SK-N-SH (cell line): ENCODE measurements at regions not wholly inside any gene's neighbourhood (a gene's known extent, or its start where the extent isn't known, plus 50 kb on each side); places are given as distances from the start of the nearest gene placed in this dataset.

ENCODE experiments used
- CTCF ChIA-PET: fragments of 300-600, 350-600 bp; formaldehyde crosslinking; extraction: SDS; loops from one replicate; lab custom pipeline; 2021; lab: Yijun Ruan, JAX
- POLR2A ChIA-PET: fragments of 350-600 bp; sonication (Branson Sonifier 250); formaldehyde crosslinking; extraction: SDS; loops from one replicate; lab custom pipeline; 2020; ENCODE audit warnings: antibody characterized with exemption, inconsistent platforms; lab: Yijun Ruan, JAX
- DNase-seq: peaks from one replicate; pipeline ENCODE4 v3.0.0; 2012
- H2AFZ ChIP-seq: fragments of 200-600 bp; sonication (generic); 2 replicates; pipeline ENCODE4 v1.8.1; 2016; ENCODE audit warnings: antibody characterized with exemption, mild to moderate bottlenecking, low read depth
- H3F3A ChIP-seq: fragments of 200-600 bp; sonication (generic); replicated peaks from 2 replicates; pipeline ENCODE3; 2016; ENCODE audit warnings: antibody characterized with exemption, mild to moderate bottlenecking; ENCODE audit not compliant: insufficient read depth
- H3K27ac ChIP-seq, 2 experiments: fragments of 200-500 bp in 1 of 2; fragments of 200-600 bp in 1 of 2; sonication (Bioruptor generic) in 1 of 2; sonication (generic), shearing (Covaris generic) in 1 of 2; 2 replicates each; pipeline versions ENCODE4 v1.5.1 to v1.6.1; 2014 to 2016; ENCODE audit warnings: low read depth in 2 of 2, inconsistent platforms in 1 of 2, low read length in 1 of 2, mild to moderate bottlenecking in 1 of 2, mixed read lengths in 1 of 2
- H3K27me3 ChIP-seq: fragments of 200-600 bp; sonication (generic), shearing (Covaris generic); 2 replicates; pipeline ENCODE4 v1.6.1; 2016; ENCODE audit warnings: mixed run types; ENCODE audit not compliant: insufficient read depth
- H3K36me3 ChIP-seq, 2 experiments: fragments of 200-500 bp in 1 of 2; fragments of 200-600 bp in 1 of 2; sonication (Bioruptor generic) in 1 of 2; sonication (generic) in 1 of 2; replicated peaks in 1 of 2; 2 replicates each; pipeline versions ENCODE3 to v1.5.1; 2014 to 2016; ENCODE audit warnings: low read length in 1 of 2, mild to moderate bottlenecking in 1 of 2; ENCODE audit not compliant: insufficient read depth in 2 of 2, control insufficient read depth in 1 of 2
- H3K4me1 ChIP-seq, 2 experiments: fragments of 200-500 bp in 1 of 2; fragments of 200-600 bp in 1 of 2; sonication (Bioruptor generic) in 1 of 2; sonication (generic), shearing (Covaris generic) in 1 of 2; 2 replicates each; pipeline versions ENCODE4 v1.5.1 to v1.6.1; 2014 to 2016; ENCODE audit warnings: low read depth in 1 of 2, low read length in 1 of 2, mixed run types in 1 of 2; ENCODE audit not compliant: insufficient read depth in 2 of 2, control insufficient read depth in 1 of 2
- H3K4me2 ChIP-seq: fragments of 200-600 bp; sonication (generic), shearing (Covaris generic); 2 replicates; pipeline ENCODE4 v1.6.1; 2017; ENCODE audit warnings: mixed run types
- H3K4me3 ChIP-seq, 2 experiments: fragments of 200-500 bp in 1 of 2; fragments of 200-600 bp in 1 of 2; sonication (Bioruptor generic) in 1 of 2; sonication (generic), shearing (Covaris generic) in 1 of 2; 2 replicates each; pipeline versions ENCODE4 v1.5.1 to v1.8.1; 2014 to 2016; ENCODE audit warnings: low read depth in 2 of 2, inconsistent platforms in 1 of 2, low read length in 1 of 2, mild to moderate bottlenecking in 1 of 2, mixed read lengths in 1 of 2, moderate library complexity in 1 of 2
- H3K79me2 ChIP-seq: fragments of 200-600 bp; sonication (generic); 2 replicates; pipeline ENCODE4 v1.8.1; 2017; ENCODE audit warnings: mild to moderate bottlenecking; ENCODE audit not compliant: insufficient read depth
- H3K9ac ChIP-seq: fragments of 200-600 bp; sonication (generic); 2 replicates; pipeline ENCODE4 v1.6.1; 2017; ENCODE audit warnings: mixed run types
- H3K9me2 ChIP-seq: fragments of 200-600 bp; sonication (generic); 2 replicates; pipeline ENCODE4 v1.6.1; 2017; ENCODE audit warnings: mixed run types
- H3K9me3 ChIP-seq: fragments of 200-600 bp; sonication (generic); 2 replicates; pipeline ENCODE4 v1.6.1; 2017; ENCODE audit warnings: mixed run types, mild to moderate bottlenecking, moderate library complexity
- H4K20me1 ChIP-seq: fragments of 200-600 bp; sonication (generic); 2 replicates; pipeline ENCODE4 v1.6.1; 2017; ENCODE audit warnings: mild to moderate bottlenecking, mixed run types; ENCODE audit not compliant: insufficient read depth
- CHD2 ChIP-seq: fragments of 150-350 bp; IDR thresholded peaks from 2 replicates; pipeline ENCODE4 v1.6.1; 2018; ENCODE audit warnings: low read length; ENCODE audit not compliant: partially characterized antibody
- ELF1 ChIP-seq: IDR thresholded peaks from 2 replicates; pipeline ENCODE4 v1.4.0; 2012
- FOSL2 ChIP-seq: IDR thresholded peaks from 2 replicates; pipeline ENCODE4 v1.4.0; 2012; ENCODE audit warnings: low read depth, mild to moderate bottlenecking, moderate library complexity, borderline replicate concordance
- FOXJ3 ChIP-seq: sonication (generic); formaldehyde crosslinking; IDR thresholded peaks from 2 replicates; pipeline ENCODE4 v1.5.1; 2020; ENCODE audit warnings: mild to moderate bottlenecking, missing genetic modification reagents
- GABPA ChIP-seq: IDR thresholded peaks from 2 replicates; pipeline ENCODE4 v1.4.0; 2012; ENCODE audit warnings: low read depth, mild to moderate bottlenecking
- MEF2A ChIP-seq: IDR thresholded peaks from 2 replicates; pipeline ENCODE4 v1.4.0; 2012; ENCODE audit warnings: low read depth, borderline replicate concordance
- MXI1 ChIP-seq: IDR thresholded peaks from 2 replicates; pipeline ENCODE4 v1.6.1; 2012; ENCODE audit warnings: mild to moderate bottlenecking, low read depth, low read length, improper control_type of control experiment
- NFIC ChIP-seq: IDR thresholded peaks from 2 replicates; pipeline ENCODE4 v1.4.0; 2012; ENCODE audit warnings: borderline replicate concordance
- RAD21 ChIP-seq: IDR thresholded peaks from 2 replicates; pipeline ENCODE4 v1.6.1; 2012; ENCODE audit warnings: mild to moderate bottlenecking, low read length
- RCOR1 ChIP-seq: fragments of 150-350 bp; IDR thresholded peaks from 2 replicates; pipeline ENCODE4 v1.6.1; 2017; ENCODE audit warnings: antibody characterized with exemption, low read length
- SMC3 ChIP-seq: IDR thresholded peaks from 2 replicates; pipeline ENCODE4 v1.6.1; 2012; ENCODE audit warnings: low read depth, low read length, improper control_type of control experiment
- TAF1 ChIP-seq: IDR thresholded peaks from 2 replicates; pipeline ENCODE4 v1.6.1; 2012; ENCODE audit warnings: low read depth, mild to moderate bottlenecking, low read length, moderate library complexity, borderline replicate concordance
- TCF12 ChIP-seq: IDR thresholded peaks from 2 replicates; pipeline ENCODE4 v1.4.0; 2012
- TEAD4 ChIP-seq: IDR thresholded peaks from 2 replicates; pipeline ENCODE4 v1.4.0; 2012; ENCODE audit warnings: mild to moderate bottlenecking, borderline replicate concordance; ENCODE audit not compliant: insufficient read depth
- USF1 ChIP-seq: IDR thresholded peaks from 2 replicates; pipeline ENCODE4 v1.4.0; 2012; ENCODE audit warnings: low read depth, borderline replicate concordance
- USF2 ChIP-seq: fragments of 150-350 bp; IDR thresholded peaks from 2 replicates; pipeline ENCODE4 v1.6.1; 2017; ENCODE audit warnings: antibody characterized with exemption, low read length, low read depth, borderline replicate concordance
- YY1 ChIP-seq: IDR thresholded peaks from 2 replicates; pipeline ENCODE4 v1.4.0; 2012; ENCODE audit warnings: low read depth, mild to moderate bottlenecking
- ZBTB33 ChIP-seq: IDR thresholded peaks from 2 replicates; pipeline ENCODE4 v1.4.0; 2012; ENCODE audit warnings: low read depth, borderline replicate concordance
- TF ChIP-seq, protein P1 (sequence below): IDR thresholded peaks from 2 replicates; pipeline ENCODE4 v1.4.0; 2012; ENCODE audit warnings: low read depth
- TF ChIP-seq, protein P2 (sequence below): IDR thresholded peaks from 2 replicates; pipeline ENCODE4; 2012

DNA sequence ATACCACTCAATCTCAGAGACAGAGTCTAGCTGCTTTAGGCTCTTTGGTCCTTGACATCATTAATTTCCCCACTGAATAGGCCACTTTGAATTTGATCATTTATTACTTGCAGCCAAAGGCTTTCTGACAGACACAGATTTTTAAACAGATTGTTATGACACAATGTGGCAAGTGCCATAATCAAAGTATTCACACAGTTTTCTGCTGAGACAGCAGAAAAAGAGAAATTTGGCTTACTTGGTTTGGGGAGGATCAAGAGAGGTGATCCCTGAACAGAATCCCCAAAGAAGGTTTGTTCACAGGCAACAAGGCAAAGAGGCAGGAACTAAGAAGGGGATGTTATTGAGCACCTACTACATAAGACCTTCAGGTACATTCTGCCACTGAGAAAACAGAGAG, 138.0 kb upstream of the TOP1 start:
- no peak for TF ChIP-seq FOSL2
- no peak for TF ChIP-seq TCF12
- TF ChIP-seq YY1, result no peak
- no peak for TF ChIP-seq FOXJ3 (CRISPR knock-in tag)
- TF ChIP-seq, protein P1, sequence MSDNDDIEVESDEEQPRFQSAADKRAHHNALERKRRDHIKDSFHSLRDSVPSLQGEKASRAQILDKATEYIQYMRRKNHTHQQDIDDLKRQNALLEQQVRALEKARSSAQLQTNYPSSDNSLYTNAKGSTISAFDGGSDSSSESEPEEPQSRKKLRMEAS, result no peak
- TF ChIP-seq, protein P2, sequence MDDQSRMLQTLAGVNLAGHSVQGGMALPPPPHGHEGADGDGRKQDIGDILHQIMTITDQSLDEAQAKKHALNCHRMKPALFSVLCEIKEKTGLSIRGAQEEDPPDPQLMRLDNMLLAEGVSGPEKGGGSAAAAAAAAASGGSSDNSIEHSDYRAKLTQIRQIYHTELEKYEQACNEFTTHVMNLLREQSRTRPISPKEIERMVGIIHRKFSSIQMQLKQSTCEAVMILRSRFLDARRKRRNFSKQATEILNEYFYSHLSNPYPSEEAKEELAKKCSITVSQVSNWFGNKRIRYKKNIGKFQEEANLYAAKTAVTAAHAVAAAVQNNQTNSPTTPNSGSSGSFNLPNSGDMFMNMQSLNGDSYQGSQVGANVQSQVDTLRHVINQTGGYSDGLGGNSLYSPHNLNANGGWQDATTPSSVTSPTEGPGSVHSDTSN, result no peak
- no peak for TF ChIP-seq MXI1
- no peak for TF ChIP-seq NFIC
- no peak for TF ChIP-seq RCOR1
- no peak for TF ChIP-seq TAF1
- TF ChIP-seq TEAD4, result no peak
- no peak for TF ChIP-seq USF1
- no peak for TF ChIP-seq ZBTB33
- no peak for TF ChIP-seq CHD2
- no peak for TF ChIP-seq RAD21
- TF ChIP-seq SMC3, result no peak
- TF ChIP-seq, all 33 proteins: peak for 0
- ChIA-PET POLR2A (no interaction called here), CTCF (interaction anchor here (1.3 to 1.9 kb wide), 2 partner anchors 22 to 72 kb away, joined by 3 to 15 read pairs; no protein-coding TSS in a partner anchor)
- Histone ChIP-seq H3K4me1 (peaks cover 0 to 4% of the 10 kb centered on the region in 2 experiments; a peak in 1 of 4 replicates), H4K20me1 (no peaks in the 10 kb centered on the region), H3K36me3 (no peaks in the 10 kb centered on the region), H3K4me2 (no peak overlapping the region), H3K27ac (no peak overlapping the region), H3K9me2 (no peaks in the 10 kb centered on the region), H3F3A (no peaks in the 10 kb centered on the region), H3K27me3 (no peaks in the 10 kb centered on the region), H3K9ac (no peak overlapping the region), H3K79me2 (no peaks in the 10 kb centered on the region), H2AFZ (no peak overlapping the region), H3K9me3 (no peaks in the 10 kb centered on the region), H3K4me3 (no peak overlapping the region)
- no peak for DNase-seq

DNA sequence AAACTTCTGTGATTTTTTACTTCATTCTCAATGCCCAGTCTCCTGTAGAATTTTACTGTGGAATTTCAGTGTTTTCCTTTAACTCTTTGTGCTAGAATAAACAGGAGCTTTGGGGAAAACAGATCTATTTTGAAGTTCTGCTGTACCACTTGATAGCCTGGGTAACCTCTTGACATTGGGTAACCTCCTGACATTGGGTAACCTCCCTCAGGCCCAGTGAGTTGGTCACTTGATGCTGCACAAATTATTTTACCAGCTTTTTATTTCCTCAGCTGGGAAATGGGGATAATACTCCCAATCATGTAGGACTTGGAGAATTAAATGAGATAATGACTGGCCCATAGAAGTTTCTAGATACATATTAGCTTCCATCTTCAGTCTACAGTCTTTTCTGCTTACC, 137.3 kb upstream of the TOP1 start:
- H3K4me2 ChIP-seq, result no peak overlapping the region
- CTCF ChIA-PET, result interaction anchor here (0.7 to 6.0 kb wide), 3 partner anchors 25 to 72 kb away, joined by 3 to 36 read pairs (median 15); no protein-coding TSS in a partner anchor
- H3K79me2 ChIP-seq, result no peaks in the 10 kb centered on the region
- H3K27ac ChIP-seq, result no peak overlapping the region
- no peaks in the 10 kb centered on the region for H4K20me1 ChIP-seq
- H3K9me2 ChIP-seq, result no peaks in the 10 kb centered on the region
- H2AFZ ChIP-seq, result no peak overlapping the region
- H3K9ac ChIP-seq, result no peak overlapping the region
- H3K36me3 ChIP-seq, result no peaks in the 10 kb centered on the region
- no peaks in the 10 kb centered on the region for H3K9me3 ChIP-seq
- H3F3A ChIP-seq, result no peaks in the 10 kb centered on the region
- POLR2A ChIA-PET, result no interaction called here
- peaks cover 0 to 4% of the 10 kb centered on the region in 2 experiments; a peak in 1 of 4 replicates for H3K4me1 ChIP-seq
- no peaks in the 10 kb centered on the region for H3K27me3 ChIP-seq
- no peak for DNase-seq
- TF ChIP-seq TEAD4 (no peak), USF2 (no peak), MEF2A (no peak), GABPA (no peak), ELF1 (no peak), SMC3 (no peak)
- no peak overlapping the region for H3K4me3 ChIP-seq
